GM12874 (cell line): ENCODE measurements at regions not wholly inside any gene's neighbourhood (a gene's known extent, or its start where the extent isn't known, plus 50 kb on each side); places are given as distances from the start of the nearest gene placed in this dataset.

Source experiments
- CTCF ChIP-seq: IDR thresholded peaks from 2 replicates; pipeline ENCODE4 v1.5.1; 2011; ENCODE audit warnings: low read depth, mild to moderate bottlenecking, control low read depth, low read length, moderate library complexity; ENCODE audit not compliant: insufficient read depth

GRCh38 chr12:126469211-126469610 lies 1404.0 kb downstream of the AACS start:
- no peak for TF ChIP-seq CTCF

GRCh38 chr12:126474703-126475102 lies 1409.5 kb downstream of the AACS start:
- TF ChIP-seq CTCF = no peak

GRCh38 chr12:126480451-126480850 lies 1415.2 kb downstream of the AACS start:
- TF ChIP-seq CTCF = no peak

GRCh38 chr12:126481688-126482087 lies 1416.5 kb downstream of the AACS start:
- no peak for TF ChIP-seq CTCF

- no peak for TF ChIP-seq CTCF
Observed at GRCh38 chr12:126482238-126482889, 1417.1 kb downstream of the AACS start.

- TF ChIP-seq CTCF = no peak
Observed at GRCh38 chr12:126483145-126484068, 1418.2 kb downstream of the AACS start.

GRCh38 chr12:126487431-126487980 lies 1422.3 kb downstream of the AACS start:
- TF ChIP-seq CTCF = no peak
